K562 (cell line): ENCODE measurements at regions not wholly inside any gene's neighbourhood (a gene's known extent, or its start where the extent isn't known, plus 50 kb on each side); places are given as distances from the start of the nearest gene placed in this dataset.

Experiments
- ATAC-seq: fragments of 200-7000 bp; cut with Tn5 transposase; 3 replicates; pipeline ENCODE4 v1.9.1; 2020; ENCODE audit warnings: moderate library complexity
- BruUV-seq: library from RNA; stranded (reverse); fragments of 400-500 nt; replicated peaks from 2 replicates; lab custom pipeline; 2021; lab: Mats Ljungman, UMichigan
- CTCF ChIA-PET: fragments of 300-600 bp; formaldehyde crosslinking; extraction: SDS; loops from one replicate; lab custom pipeline; 2021; ENCODE audit warnings: low intra/inter-chr PET ratio; lab: Yijun Ruan, JAX
- POLR2A ChIA-PET: fragments of 300-600, 350-650 bp; sonication (Branson Sonifier 250); formaldehyde crosslinking; extraction: SDS; loops from one replicate; lab custom pipeline; 2021; ENCODE audit warnings: antibody characterized with exemption, inconsistent platforms; lab: Yijun Ruan, JAX
- DNase-seq, 4 experiments: peaks; one replicate each; pipeline versions ENCODE4 v3.0.0 to v3.0.0-alpha.2; 2011 to 2018; ENCODE audit warnings: low spot score in 3 of 4, mixed read lengths in 3 of 4; ENCODE audit errors: extremely low read depth in 1 of 4
- FAIRE-seq: peaks from 2 replicates; lab custom pipeline; 2011; peaks lifted over from hg19 to GRCh38; lab: Jason Lieb, UNC
- H2AFZ ChIP-seq: 2 replicates; pipeline ENCODE4 v1.6.0; 2011; ENCODE audit warnings: low read depth, low read length, control low read depth, inconsistent platforms
- H3K27ac ChIP-seq: fragments of 200-600 bp; 3 replicates; pipeline ENCODE4 v1.8.0; 2011; ENCODE audit warnings: low read depth, mild to moderate bottlenecking, control low read depth, inconsistent platforms, low read length, moderate library complexity, mixed read lengths; ENCODE audit errors: extremely low read depth
- H3K27me3 ChIP-seq, 2 experiments: fragments of 300-600 bp in 1 of 2; 2 replicates in 1 of 2; 3 replicates in 1 of 2; pipeline versions ENCODE4 v1.6.0 to v1.8.0; 2011; ENCODE audit warnings: inconsistent platforms in 2 of 2, low read length in 2 of 2, mild to moderate bottlenecking in 1 of 2, mixed read lengths in 1 of 2, moderate library complexity in 1 of 2; ENCODE audit not compliant: control insufficient read depth in 2 of 2, insufficient read depth in 2 of 2
- H3K36me3 ChIP-seq: fragments of 300-600 bp; 3 replicates; pipeline ENCODE4 v1.8.0; 2011; ENCODE audit warnings: mild to moderate bottlenecking, low read length, inconsistent platforms; ENCODE audit not compliant: control insufficient read depth, insufficient read depth
- H3K4me1 ChIP-seq, 2 experiments: fragments of 200-600 bp in 1 of 2; replicated peaks in 1 of 2; 2 replicates in 1 of 2; 3 replicates in 1 of 2; pipeline versions ENCODE4 v1.5.1 to v1.8.0; 2011; ENCODE audit warnings: inconsistent platforms in 2 of 2, low read length in 2 of 2, mild to moderate bottlenecking in 1 of 2, mixed read lengths in 1 of 2, moderate library complexity in 1 of 2; ENCODE audit not compliant: control insufficient read depth in 2 of 2, insufficient read depth in 2 of 2
- H3K4me2 ChIP-seq: 2 replicates; pipeline ENCODE4 v1.6.1; 2011; ENCODE audit warnings: low read length, control low read depth, inconsistent platforms, mixed read lengths; ENCODE audit not compliant: insufficient read depth
- H3K4me3 ChIP-seq: fragments of 200-600 bp; sonication (generic), shearing (Covaris generic); 2 replicates; pipeline ENCODE4 v1.5.1; 2016; ENCODE audit warnings: control low read depth, inconsistent platforms
- H3K79me2 ChIP-seq: fragments of 200-600 bp; 3 replicates; pipeline ENCODE4 v1.8.0; 2011; ENCODE audit warnings: low read length, inconsistent platforms; ENCODE audit not compliant: control insufficient read depth, insufficient read depth
- H3K9ac ChIP-seq, 2 experiments: 2 replicates each; pipeline versions ENCODE4 v1.6.0 to v1.6.1; 2011; ENCODE audit warnings: low read depth in 2 of 2, low read length in 2 of 2, control low read depth in 1 of 2, inconsistent platforms in 1 of 2, mild to moderate bottlenecking in 1 of 2, mixed read lengths in 1 of 2; ENCODE audit not compliant: insufficient read depth in 1 of 2
- H3K9me1 ChIP-seq: one replicate; pipeline ENCODE4 v1.6.0; 2011; ENCODE audit warnings: inconsistent platforms, mild to moderate bottlenecking, low read length, moderate library complexity; ENCODE audit not compliant: control insufficient read depth, insufficient read depth
- H3K9me3 ChIP-seq: replicated peaks from 2 replicates; pipeline ENCODE4 v1.5.1; 2011; ENCODE audit warnings: low read depth, low read length, inconsistent platforms; ENCODE audit not compliant: control insufficient read depth, insufficient read depth
- H4K20me1 ChIP-seq: replicated peaks from 2 replicates; pipeline ENCODE4 v1.6.1; 2011; ENCODE audit warnings: low read length, inconsistent platforms, mixed read lengths; ENCODE audit not compliant: control insufficient read depth, insufficient read depth
- CBX1 ChIP-seq: sonication (generic); IDR thresholded peaks from 2 replicates; pipeline ENCODE4 v1.6.1; 2016; ENCODE audit warnings: antibody characterized with exemption, low read depth, mild to moderate bottlenecking
- DPF2 ChIP-seq: fragments of 450-650 bp; IDR thresholded peaks from 2 replicates; pipeline ENCODE4 v1.6.1; 2016
- EP400 ChIP-seq: fragments of 450-650 bp; IDR thresholded peaks from 2 replicates; pipeline ENCODE4 v1.6.1; 2017; ENCODE audit warnings: antibody characterized with exemption, mild to moderate bottlenecking, moderate library complexity
- MTA1 ChIP-seq: fragments of 450-650 bp; IDR thresholded peaks from 2 replicates; pipeline ENCODE4 v1.6.1; 2017; ENCODE audit warnings: borderline replicate concordance
- NEUROD1 ChIP-seq: fragments of 150-350 bp; IDR thresholded peaks from 2 replicates; pipeline ENCODE4 v1.6.1; 2014; ENCODE audit warnings: borderline replicate concordance, low read length, low read depth; ENCODE audit not compliant: partially characterized antibody
- RNF2 ChIP-seq: sonication (generic); IDR thresholded peaks from 2 replicates; pipeline ENCODE4 v1.6.1; 2016
- SAFB2 ChIP-seq: fragments of 200-400 bp; formaldehyde crosslinking; IDR thresholded peaks from 2 replicates; pipeline ENCODE4 v1.6.1; 2018; ENCODE audit warnings: borderline replicate concordance, low read length, low read depth, moderate library complexity; ENCODE audit not compliant: severe bottlenecking
- SMARCB1 ChIP-seq: IDR thresholded peaks from 2 replicates; pipeline ENCODE4 v1.6.1; 2011; ENCODE audit warnings: improper control_type of control experiment, low read depth; ENCODE audit not compliant: insufficient read length
- SNRNP70 ChIP-seq: fragments of 200-400 bp; formaldehyde crosslinking; optimal IDR thresholded peaks from 2 replicates; pipeline ENCODE3; 2017; ENCODE audit warnings: low read depth, low read length
- ZNF133 ChIP-seq: fragments of 250-450 bp; sonication (Bioruptor Pico); IDR thresholded peaks from 2 replicates; pipeline ENCODE4 v1.4.0; 2020; ENCODE audit warnings: mild to moderate bottlenecking
- ZNF217 ChIP-seq: sonication (generic); formaldehyde crosslinking; IDR thresholded peaks from 2 replicates; pipeline ENCODE4 v1.8.0; 2022; ENCODE audit warnings: mild to moderate bottlenecking, missing genetic modification reagents
- ZNF41 ChIP-seq: fragments of 250-450 bp; sonication (Bioruptor Pico); conservative IDR thresholded peaks from 2 replicates; pipeline ENCODE4 v1.4.0; 2020; ENCODE audit warnings: mild to moderate bottlenecking
- WGBS: fragments of 100-300 bp; shearing (Covaris generic); methylation state at CpG from one replicate; pipeline ENCODE4 v1.1.6; 2016; ENCODE audit warnings: low coverage, mixed read lengths; ENCODE audit not compliant: insufficient coverage; ENCODE audit errors: missing lambda C conversion rate; 5-methylcytosine and 5-hydroxymethylcytosine counted together
- in situ Hi-C: fragments of 300-500 bp; cut with MboI; formaldehyde crosslinking; loops from 4 replicates; pipeline ENCODE4 v1.15.0; 2018; ENCODE audit warnings: inconsistent platforms, mixed read lengths
- intact Hi-C: fragments of 100-400 bp; cut with micrococcal nuclease; formaldehyde crosslinking; loops from 2 replicates; pipeline ENCODE4 v1.14.2; 2022
- TF ChIP-seq, protein P1 (sequence below): sonication (generic); formaldehyde crosslinking; IDR thresholded peaks from 2 replicates; pipeline ENCODE4 v1.8.1; 2023; ENCODE audit warnings: mild to moderate bottlenecking, missing genetic modification reagents
- TF ChIP-seq, protein P2 (sequence below): fragments of 450-650 bp; IDR thresholded peaks from 2 replicates; pipeline ENCODE4 v1.6.1; 2017; ENCODE audit warnings: mild to moderate bottlenecking, moderate library complexity
- TF ChIP-seq, protein P3 (sequence below): IDR thresholded peaks from 3 replicates; pipeline ENCODE4 v1.6.1; 2011; ENCODE audit warnings: borderline replicate concordance, mild to moderate bottlenecking, moderate library complexity; ENCODE audit not compliant: insufficient read length; ENCODE audit errors: extremely low read depth

DNA sequence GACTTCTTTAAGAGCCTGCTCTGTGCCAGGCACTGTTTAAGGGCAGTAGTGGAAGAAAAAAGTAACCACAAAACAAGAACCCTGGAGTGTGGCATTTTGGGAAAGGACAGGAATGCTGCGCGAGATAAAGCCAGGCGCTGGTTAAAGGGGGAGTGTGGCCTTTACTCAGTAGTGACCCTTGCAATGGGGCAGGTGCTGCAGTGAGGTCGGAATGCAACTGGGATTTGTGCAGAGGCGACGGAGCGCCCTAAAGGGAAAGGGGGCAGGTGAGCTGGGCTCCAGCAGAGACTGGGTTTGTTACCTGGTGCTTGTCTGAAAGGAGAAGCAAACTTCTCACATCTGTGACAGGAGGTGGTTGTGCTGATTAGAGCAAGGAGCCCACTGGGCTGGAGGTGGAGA lies 263.6 kb downstream of the ACTR3B start:
- H3K4me1 ChIP-seq: 0 out of 5 replicates have a peak, but pooled peaks cover 0 to 2% of the 10 kb centered on the region in 2 experiments
- peaks cover 26 to 64% of the 10 kb centered on the region in 2 experiments for H3K27me3 ChIP-seq
- H3K9me3 ChIP-seq: no peaks in the 10 kb centered on the region
- POLR2A ChIA-PET: interaction anchor here (1.0 kb wide), 1 partner anchor 15 kb away, joined by 3 read pairs; no protein-coding TSS in a partner anchor
- intact Hi-C loops (no loop called here), in situ Hi-C loops (no loop called here)
- H4K20me1 ChIP-seq: no peaks in the 10 kb centered on the region; the same call in 1 of the 2 replicates
- CTCF ChIA-PET: no interaction called here
- no peaks in the 10 kb centered on the region for H3K79me2 ChIP-seq
- no peaks in the 10 kb centered on the region for H3K9me1 ChIP-seq
- no peak overlapping the region for H2AFZ ChIP-seq
- H3K27ac ChIP-seq: no peak overlapping the region
- TF ChIP-seq EP400 (no peak), DPF2 (no peak), SAFB2 (no peak), CBX1 (no peak), MTA1 (no peak), ZNF41 (CRISPR knock-in tag) (no peak), ZNF217 (no peak), NEUROD1 (no peak), ZNF133 (CRISPR knock-in tag) (no peak), SNRNP70 (no peak), SMARCB1 (no peak), RNF2 (no peak)
- TF ChIP-seq, protein P1, sequence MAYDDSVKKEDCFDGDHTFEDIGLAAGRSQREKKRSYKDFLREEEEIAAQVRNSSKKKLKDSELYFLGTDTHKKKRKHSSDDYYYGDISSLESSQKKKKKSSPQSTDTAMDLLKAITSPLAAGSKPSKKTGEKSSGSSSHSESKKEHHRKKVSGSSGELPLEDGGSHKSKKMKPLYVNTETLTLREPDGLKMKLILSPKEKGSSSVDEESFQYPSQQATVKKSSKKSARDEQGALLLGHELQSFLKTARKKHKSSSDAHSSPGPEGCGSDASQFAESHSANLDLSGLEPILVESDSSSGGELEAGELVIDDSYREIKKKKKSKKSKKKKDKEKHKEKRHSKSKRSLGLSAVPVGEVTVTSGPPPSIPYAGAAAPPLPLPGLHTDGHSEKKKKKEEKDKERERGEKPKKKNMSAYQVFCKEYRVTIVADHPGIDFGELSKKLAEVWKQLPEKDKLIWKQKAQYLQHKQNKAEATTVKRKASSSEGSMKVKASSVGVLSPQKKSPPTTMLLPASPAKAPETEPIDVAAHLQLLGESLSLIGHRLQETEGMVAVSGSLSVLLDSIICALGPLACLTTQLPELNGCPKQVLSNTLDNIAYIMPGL (CRISPR knock-in tag): no peak
- TF ChIP-seq, protein P2, sequence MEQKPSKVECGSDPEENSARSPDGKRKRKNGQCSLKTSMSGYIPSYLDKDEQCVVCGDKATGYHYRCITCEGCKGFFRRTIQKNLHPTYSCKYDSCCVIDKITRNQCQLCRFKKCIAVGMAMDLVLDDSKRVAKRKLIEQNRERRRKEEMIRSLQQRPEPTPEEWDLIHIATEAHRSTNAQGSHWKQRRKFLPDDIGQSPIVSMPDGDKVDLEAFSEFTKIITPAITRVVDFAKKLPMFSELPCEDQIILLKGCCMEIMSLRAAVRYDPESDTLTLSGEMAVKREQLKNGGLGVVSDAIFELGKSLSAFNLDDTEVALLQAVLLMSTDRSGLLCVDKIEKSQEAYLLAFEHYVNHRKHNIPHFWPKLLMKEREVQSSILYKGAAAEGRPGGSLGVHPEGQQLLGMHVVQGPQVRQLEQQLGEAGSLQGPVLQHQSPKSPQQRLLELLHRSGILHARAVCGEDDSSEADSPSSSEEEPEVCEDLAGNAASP: no peak
- TF ChIP-seq, protein P3, sequence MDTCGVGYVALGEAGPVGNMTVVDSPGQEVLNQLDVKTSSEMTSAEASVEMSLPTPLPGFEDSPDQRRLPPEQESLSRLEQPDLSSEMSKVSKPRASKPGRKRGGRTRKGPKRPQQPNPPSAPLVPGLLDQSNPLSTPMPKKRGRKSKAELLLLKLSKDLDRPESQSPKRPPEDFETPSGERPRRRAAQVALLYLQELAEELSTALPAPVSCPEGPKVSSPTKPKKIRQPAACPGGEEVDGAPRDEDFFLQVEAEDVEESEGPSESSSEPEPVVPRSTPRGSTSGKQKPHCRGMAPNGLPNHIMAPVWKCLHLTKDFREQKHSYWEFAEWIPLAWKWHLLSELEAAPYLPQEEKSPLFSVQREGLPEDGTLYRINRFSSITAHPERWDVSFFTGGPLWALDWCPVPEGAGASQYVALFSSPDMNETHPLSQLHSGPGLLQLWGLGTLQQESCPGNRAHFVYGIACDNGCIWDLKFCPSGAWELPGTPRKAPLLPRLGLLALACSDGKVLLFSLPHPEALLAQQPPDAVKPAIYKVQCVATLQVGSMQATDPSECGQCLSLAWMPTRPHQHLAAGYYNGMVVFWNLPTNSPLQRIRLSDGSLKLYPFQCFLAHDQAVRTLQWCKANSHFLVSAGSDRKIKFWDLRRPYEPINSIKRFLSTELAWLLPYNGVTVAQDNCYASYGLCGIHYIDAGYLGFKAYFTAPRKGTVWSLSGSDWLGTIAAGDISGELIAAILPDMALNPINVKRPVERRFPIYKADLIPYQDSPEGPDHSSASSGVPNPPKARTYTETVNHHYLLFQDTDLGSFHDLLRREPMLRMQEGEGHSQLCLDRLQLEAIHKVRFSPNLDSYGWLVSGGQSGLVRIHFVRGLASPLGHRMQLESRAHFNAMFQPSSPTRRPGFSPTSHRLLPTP: no peak
- TF ChIP-seq, all 486 proteins: peak for 0
- BruUV-seq: no TSS peak
- no peak overlapping the region for H3K4me2 ChIP-seq
- FAIRE-seq (no peak), DNase-seq (no peak), ATAC-seq (no peak)
- H3K9ac ChIP-seq: no peak overlapping the region
- 5% methylated on average over 7 of the region's 7 CpGs for WGBS
- no peaks in the 10 kb centered on the region for H3K36me3 ChIP-seq
- H3K4me3 ChIP-seq: no peak overlapping the region
